GM10847 (cell line): ENCODE measurements at regions not wholly inside any gene's neighbourhood (a gene's known extent, or its start where the extent isn't known, plus 50 kb on each side); places are given as distances from the start of the nearest gene placed in this dataset.

Source experiments
- POLR2A ChIP-seq: IDR thresholded peaks from 2 replicates; pipeline ENCODE4 v1.6.1; 2011; ENCODE audit not compliant: insufficient read length; ENCODE audit errors: extremely low read depth

DNA sequence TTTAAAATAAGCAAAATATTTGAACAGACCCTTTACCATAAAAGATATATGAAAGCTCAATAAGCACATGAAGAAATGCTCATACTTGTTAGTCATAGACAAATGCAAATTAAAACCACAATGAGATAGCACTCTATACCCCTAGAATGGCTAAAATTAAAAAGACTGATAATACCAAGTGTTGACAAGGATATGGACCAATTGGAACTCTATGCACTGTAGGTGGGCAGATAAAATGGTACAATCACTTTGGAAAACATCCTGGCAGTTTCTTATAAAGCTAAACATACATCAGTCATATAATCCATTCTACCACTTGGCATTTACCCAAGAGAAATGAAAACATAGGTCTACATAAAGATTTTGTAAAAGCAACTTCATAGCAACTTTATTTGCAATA is 293.0 kb upstream of the TLE3 start:
- TF ChIP-seq POLR2A, result no peak

DNA sequence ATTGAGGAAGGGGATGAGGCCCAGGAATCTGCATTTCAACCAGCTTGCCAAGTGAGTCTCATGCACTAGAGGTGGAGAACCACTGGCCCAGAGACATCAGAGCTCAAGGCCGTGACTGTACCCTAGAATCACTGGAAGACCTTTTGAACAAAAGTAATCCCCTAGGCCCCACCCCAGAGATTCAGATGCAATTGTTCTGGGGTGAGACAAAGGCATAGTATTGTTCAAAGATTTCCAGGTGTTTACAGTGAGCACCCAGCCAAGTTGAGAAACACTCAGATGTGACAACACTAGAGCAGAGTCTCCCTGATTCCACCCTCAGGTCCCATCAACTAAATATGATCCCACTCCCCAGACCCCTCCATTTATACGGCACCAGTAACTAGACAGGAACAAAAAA is 290.3 kb upstream of the TLE3 start:
- TF ChIP-seq POLR2A, result no peak

DNA sequence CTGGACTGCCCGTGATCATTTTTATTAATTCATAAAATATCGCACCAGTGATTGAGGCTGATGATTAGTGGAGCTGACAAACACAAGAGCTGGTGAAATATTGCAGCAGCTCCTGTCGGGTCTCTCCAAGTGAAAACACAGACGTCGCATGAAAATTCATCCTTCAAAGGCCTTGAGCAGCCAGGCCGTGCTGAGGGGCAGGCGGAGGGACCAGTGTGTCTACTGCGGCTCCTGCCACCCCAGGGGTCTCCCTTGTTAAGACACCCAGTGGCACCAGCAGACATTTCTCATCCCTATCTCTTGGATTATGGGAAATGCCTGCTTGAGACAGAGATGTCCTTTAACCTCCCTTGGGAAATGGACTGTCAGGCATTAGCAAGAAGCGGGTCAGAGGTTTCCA is 289.4 kb upstream of the TLE3 start:
- TF ChIP-seq POLR2A, result no peak

DNA sequence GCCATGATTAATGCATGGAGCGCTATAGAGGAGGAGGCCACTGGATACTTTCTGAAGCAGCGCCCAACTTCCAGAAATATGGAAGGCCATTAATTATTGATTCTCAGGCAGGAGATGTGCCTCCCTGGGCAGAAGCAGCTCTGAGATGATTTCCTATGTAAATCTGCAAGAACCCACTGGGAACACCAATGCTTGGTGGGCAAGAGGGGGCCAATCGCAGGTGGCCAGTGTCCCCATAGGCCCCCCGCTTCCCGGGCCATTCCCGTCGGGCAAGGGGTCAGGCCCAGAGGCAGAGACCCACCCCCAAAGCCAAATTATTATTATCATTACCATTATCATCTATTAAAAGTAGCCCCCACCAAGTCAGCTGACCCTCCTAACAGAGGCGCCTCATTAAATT is 288.0 kb upstream of the TLE3 start:
- TF ChIP-seq POLR2A, result no peak

DNA sequence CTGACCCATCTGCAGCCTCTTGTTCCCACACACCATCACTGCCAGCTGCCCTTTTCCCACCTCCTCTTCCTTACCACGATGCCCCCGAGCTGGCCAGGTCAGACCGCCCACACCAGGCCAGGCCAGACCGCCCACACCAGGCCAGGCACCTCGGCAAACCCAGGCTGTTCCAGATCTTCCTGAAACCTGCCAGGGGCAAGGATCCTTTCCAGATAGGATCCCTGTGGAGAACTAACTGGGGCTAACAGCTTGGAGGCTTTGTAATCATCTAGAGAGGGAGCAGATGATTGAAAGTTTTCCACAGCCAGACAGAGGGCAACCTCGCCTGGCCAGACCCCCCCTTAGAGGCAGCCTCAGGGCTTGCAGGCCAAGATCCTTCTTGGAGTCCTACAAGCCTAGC is 287.3 kb upstream of the TLE3 start:
- no peak for TF ChIP-seq POLR2A

DNA sequence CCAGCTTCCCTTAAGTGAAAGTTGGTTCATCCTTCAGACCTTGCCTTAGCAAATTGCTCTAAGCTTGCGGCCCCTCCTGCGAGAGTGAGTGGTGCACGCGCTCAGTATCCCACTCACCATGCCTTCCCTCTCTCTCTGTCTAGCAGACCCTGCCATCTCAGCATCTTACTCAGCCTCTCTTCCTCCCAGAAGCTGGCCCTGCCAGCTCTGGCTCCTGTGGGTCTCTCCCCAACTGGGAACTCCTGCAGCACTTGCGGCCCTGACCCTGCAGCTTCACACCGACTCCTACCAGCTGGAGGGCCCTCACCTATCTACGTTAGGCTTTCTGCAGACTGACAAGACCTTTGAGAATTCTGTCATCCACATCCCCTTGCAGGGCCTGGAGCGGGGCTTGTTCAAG is 286.1 kb upstream of the TLE3 start:
- no peak for TF ChIP-seq POLR2A

DNA sequence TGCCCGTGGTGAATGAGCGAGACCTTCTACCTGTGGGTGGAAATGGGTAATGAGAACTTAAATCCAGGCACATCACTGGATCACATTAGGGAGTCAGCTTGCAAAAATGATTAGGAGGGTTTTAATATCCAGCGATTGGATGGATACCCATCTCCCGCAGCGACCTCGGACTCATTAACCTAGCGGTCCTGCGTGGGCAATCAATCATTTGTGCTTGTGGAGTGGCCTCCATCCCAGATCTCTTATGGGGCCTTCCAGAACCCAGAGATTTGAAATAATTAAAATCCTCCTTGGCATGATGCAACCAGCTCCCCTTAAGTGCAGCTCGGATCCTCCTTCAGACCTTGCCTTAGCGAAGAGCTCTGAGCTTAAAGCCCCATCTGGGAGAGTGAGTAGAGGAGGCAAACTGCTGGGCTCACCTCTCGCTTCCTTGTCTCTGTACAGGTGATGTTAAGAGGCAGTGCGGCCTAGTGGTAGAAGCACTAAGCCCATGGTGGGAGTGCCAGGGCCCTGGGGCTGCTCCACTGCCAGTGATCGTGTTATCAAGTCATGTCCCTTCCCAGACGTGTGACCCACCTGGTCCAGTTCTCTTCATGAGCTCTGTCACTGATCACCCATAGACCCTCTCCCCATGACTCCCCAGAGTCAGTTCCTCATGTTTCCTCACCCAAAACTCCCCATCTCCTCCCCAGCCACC is 285.2 kb upstream of the TLE3 start:
- TF ChIP-seq POLR2A, result no peak

DNA sequence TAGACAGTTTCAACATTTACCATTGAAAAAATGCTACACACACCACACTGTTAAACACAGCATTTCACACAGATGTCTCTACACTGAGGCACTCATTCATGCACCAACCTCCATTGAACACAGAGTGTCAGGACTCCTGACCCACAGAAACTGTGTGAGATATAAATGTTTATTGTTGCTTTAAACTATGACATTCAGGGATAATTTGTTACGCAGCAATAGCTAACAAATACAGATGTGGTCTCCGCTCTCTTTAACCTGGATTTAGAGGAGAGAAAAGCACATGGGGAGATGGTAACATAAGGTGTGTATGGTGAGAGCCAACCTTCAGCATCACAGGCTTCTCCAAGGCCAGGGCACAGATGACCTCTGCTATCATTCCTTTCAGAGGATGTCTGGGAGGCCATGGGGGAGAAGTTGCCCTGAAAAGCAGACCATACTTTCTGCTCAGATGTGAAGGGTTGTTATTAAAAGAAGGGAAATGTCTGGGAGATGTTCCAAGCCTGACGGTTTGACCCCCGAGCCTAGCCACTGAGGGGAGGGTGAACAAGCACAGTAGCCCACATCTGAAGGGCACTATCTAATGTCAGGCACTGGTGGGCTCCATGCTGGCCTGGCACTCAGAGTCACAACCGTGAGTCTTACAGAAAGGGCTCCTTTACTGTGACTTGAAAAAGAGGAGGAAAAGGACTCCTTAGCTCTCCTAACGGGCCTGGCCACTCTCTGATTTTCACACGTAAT is 284.5 kb upstream of the TLE3 start:
- TF ChIP-seq POLR2A, result no peak

DNA sequence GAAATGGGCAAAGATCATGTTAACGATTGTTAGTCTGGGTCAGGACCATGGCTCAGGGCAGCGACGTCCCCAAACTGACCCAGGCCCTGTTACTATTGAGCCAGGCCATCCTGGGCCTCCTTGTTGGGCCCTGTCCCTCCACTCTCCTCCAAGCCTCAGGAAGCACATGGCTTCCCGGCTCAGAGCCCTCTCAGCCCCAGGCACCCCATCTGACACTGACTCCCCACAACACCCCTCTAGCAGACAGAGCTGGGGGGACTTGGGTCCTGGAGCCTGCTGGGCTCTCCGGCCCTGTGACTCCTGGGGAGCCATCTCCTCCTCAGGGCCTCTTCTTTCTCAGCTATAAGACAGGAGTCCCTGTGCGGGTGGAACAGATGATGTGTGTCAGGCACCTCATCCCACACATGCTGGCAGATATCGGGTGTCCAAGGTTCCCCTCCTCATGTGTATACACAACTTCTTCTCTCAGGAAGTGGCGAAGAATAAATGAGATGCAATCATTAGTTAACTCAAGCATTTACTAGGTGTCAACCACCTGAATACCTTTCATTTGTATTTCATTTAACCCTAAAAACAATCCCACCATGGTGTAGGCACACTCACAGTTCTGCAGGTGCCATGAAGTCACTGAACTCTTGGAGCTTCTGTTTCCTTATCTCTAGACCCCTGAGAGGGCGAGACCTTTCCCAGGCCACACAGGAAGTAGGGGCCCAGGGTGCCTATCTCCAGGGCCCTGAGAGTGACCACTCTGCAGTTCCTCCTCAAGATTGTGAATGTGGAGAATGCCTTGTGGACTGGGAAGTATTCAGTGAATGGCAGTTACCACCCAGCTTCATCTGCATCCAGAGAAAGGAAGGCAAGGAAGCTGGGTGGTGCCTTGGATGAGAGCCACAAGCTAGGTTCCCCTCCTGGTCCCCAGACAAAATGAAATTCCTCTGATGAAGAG is 282.5 kb upstream of the TLE3 start:
- no peak for TF ChIP-seq POLR2A

DNA sequence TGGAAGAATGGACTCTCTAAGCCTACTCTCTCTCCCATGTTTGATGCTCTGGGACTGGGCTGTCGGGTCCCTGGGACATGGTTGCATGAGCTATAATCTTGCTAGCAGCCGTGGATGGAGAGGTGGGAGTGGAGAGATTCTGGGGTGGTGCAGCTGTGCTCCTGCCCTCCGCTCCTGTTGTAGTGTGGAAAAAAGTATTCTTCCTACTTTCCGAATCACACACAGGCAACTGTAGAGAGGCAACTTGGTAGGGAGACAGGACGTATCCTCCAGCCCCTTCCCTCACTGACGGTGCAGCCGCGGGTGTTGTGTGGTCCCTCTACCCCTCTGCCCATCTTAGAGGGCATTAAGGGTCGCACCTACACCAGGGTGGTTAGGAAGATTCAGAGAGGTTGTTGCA is 281.4 kb upstream of the TLE3 start:
- no peak for TF ChIP-seq POLR2A

DNA sequence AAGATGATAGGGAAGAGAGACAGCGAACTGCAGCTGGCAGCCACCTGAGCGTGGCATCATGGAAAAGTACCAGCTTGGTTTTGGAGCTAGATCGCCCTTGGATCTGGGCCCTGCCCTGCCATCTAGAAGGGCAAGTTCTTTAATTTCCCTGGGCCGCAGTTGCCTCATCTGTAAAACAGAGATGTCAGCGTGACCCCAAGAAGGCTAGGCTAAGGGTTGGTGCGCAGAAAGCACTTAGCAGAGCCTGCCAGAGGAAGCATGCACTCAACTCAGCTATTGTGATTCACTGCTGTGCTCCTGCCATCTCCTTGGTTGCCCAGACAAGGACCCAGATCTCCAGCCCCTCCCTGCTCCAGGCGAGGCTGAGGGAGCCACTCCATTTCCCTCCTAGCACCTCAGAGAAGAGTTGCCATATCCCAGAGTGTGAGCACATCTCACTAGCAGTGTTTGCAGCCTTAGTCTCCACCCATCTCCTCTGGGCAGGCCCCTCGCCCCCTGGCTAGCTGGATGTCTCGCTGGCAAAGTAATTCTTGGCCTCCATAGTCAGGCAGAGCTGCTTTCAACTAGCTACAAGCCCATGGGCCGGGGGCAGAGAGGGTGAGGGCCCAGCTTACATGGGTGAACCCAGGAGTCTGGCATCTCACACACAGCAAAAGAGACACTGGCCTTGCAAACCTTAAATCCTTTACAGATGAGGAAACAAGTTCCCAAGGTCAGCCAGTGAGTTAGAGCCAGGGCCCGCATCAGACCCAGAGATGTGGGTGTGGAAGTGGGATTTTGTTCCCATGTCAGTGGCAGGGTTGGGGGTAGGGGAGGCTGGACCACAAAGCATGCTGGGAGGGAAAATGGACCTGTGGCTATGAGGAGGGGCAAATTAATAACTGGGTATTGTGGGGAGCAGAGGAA is 280.7 kb upstream of the TLE3 start:
- no peak for TF ChIP-seq POLR2A

DNA sequence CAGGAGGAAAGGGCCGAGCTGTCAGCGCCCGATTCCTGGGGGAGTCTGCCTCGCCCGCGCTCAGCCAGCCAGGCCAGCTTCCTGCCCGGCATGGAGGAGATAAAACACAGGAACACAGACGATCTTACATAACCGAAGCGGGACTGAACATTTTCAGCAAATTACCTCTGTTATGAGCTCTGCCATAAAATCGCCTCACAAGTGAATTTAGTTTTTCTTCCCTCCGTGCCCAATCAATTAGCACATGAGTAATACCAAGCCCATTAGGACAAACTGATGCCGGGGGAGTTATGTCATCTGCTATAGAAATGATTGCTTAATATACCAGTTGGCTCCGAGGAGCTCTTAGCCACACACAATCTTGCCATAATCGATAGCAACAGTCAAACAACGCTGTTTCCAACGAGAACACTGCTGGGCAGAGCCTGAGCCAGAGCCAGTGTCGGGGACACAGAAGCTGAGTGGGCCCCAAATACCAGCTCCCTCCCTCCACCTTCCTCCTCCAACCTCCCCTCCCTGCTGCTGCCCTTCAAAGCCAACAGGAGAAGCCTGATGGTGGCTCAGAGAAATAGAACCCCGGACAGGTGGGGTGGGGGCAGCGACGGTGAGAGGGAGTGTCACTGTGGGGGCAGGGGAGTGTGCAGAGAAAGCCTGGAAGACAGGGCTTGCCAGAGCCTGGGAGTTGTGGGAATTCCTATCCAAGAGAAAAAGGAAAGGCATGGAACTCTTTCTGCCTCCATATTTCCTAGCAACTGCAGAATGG is 279.4 kb upstream of the TLE3 start:
- no peak for TF ChIP-seq POLR2A

DNA sequence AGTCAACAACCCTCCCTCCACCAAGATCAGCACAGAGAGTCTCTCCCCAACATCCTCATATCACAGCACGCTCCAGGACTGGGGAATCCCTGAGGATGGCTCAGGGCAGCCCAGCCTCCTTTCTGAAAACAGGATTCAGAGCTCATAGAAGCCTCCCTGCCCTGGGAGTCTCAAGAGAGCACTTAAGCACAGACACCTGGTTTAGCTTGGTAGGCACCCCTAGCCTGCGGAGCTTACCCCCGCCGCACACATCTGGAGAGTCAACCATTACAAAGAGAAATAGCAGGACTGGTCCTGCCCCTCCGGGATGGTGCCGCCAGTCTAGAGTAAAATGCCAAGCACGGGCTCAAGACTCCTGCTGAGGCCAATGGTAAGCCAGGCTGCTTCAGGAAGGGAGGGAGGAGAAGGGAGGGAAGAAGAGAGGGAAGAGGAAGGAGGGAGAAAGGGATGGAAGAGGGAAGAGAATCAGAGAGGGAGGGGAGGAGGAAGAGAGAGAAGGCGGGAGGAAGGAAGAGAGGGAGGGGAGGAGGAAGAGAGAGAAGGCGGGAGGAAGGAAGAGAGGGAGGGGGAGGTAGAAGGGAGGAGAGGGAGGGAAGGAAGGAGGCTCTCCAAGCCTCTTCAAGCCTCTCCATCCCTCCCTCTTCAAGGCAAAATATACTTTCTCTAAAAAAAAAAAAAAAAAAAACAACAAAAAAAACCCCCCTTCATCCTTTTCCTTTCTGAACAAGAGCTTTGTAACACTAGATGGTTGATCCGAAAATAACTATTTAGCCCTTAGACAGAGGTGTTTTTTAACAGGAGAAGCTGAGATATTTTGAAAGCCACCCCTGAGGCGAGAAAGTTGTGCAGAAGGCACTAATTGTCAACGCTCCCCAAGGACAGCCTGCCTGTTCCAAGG is 278.6 kb upstream of the TLE3 start:
- TF ChIP-seq POLR2A, result no peak
